Caco-2 (cell line): ENCODE measurements at regions not wholly inside any gene's neighbourhood (a gene's known extent, or its start where the extent isn't known, plus 50 kb on each side); places are given as distances from the start of the nearest gene placed in this dataset.

ENCODE experiments used
- BruUV-seq: library from RNA; stranded (reverse); fragments of 400-500 nt; replicated peaks from 2 replicates; lab custom pipeline; 2021; lab: Mats Ljungman, UMichigan
- CTCF ChIA-PET: fragments of 300-600 bp; sonication (Branson Sonifier 250); formaldehyde crosslinking; loops from one replicate; lab custom pipeline; 2022; ENCODE audit warnings: antibody characterized with exemption; lab: Charles Lee
- POLR2A ChIA-PET: fragments of 300-600 bp; sonication (Branson Sonifier 250); formaldehyde crosslinking; loops from one replicate; lab custom pipeline; 2022; ENCODE audit warnings: antibody characterized with exemption; lab: Charles Lee
- DNase-seq, 2 experiments: peaks; one replicate each; pipeline versions ENCODE4 v3.0.0 to v3.0.0-alpha.2; 2020 to 2022
- H3K27me3 ChIP-seq: replicated peaks from 2 replicates; pipeline ENCODE4 v1.6.0; 2011; ENCODE audit warnings: low read length; ENCODE audit not compliant: control insufficient read depth, insufficient read depth
- H3K36me3 ChIP-seq: 2 replicates; pipeline ENCODE4 v1.5.1; 2011; ENCODE audit warnings: low read length; ENCODE audit not compliant: control insufficient read depth, insufficient read depth
- H3K4me1 ChIP-seq: fragments of 250-450 bp; sonication (Bioruptor Pico); 2 replicates; pipeline ENCODE4 v1.5.1; 2020; ENCODE audit warnings: mild to moderate bottlenecking
- H3K4me3 ChIP-seq: 2 replicates; pipeline ENCODE4 v1.5.1; 2011; ENCODE audit warnings: low read depth, mild to moderate bottlenecking, control low read depth, low read length
- H3K9me3 ChIP-seq: fragments of 250-450 bp; sonication (Bioruptor Pico); 2 replicates; pipeline ENCODE4 v1.5.1; 2020; ENCODE audit warnings: mild to moderate bottlenecking, moderate library complexity
- H3K27ac Mint-ChIP-seq: one replicate; pipeline ENCODE4 v1.8.0; 2022; ENCODE audit warnings: mixed read lengths; ENCODE audit not compliant: unreplicated experiment
- H3K27me3 Mint-ChIP-seq: one replicate; pipeline ENCODE4 v1.8.0; 2022; ENCODE audit warnings: mixed read lengths; ENCODE audit not compliant: insufficient read depth, unreplicated experiment
- H3K36me3 Mint-ChIP-seq: one replicate; pipeline ENCODE4 v1.8.0; 2022; ENCODE audit warnings: mild to moderate bottlenecking, mixed read lengths; ENCODE audit not compliant: insufficient read depth, unreplicated experiment
- H3K4me1 Mint-ChIP-seq: one replicate; pipeline ENCODE4 v1.8.0; 2022; ENCODE audit warnings: low read depth, mixed read lengths; ENCODE audit not compliant: unreplicated experiment
- H3K4me3 Mint-ChIP-seq: one replicate; pipeline ENCODE4 v1.8.0; 2022; ENCODE audit warnings: mild to moderate bottlenecking, moderate library complexity, mixed read lengths; ENCODE audit not compliant: unreplicated experiment
- H3K9me3 Mint-ChIP-seq: one replicate; pipeline ENCODE4 v1.8.0; 2022; ENCODE audit warnings: mixed read lengths; ENCODE audit not compliant: unreplicated experiment
- CTCF ChIP-seq, 2 experiments: fragments of 200-600 bp in 1 of 2; IDR thresholded peaks; 1 replicate in 1 of 2; 2 replicates in 1 of 2; pipeline versions ENCODE4 v1.5.1 to v1.8.0; 2011 to 2022; ENCODE audit warnings: antibody characterized with exemption in 1 of 2, control low read depth in 1 of 2, inconsistent platforms in 1 of 2, low read depth in 1 of 2, low read length in 1 of 2, mild to moderate bottlenecking in 1 of 2, moderate library complexity in 1 of 2; ENCODE audit not compliant: insufficient read depth in 1 of 2, severe bottlenecking in 1 of 2, unreplicated experiment in 1 of 2
- intact Hi-C: fragments of 100-400 bp; cut with micrococcal nuclease; formaldehyde crosslinking; loops from one replicate; pipeline ENCODE4 v1.10.0; 2022; ENCODE audit not compliant: unreplicated experiment

- POLR2A ChIA-PET, result no interaction called here
- H3K27ac Mint-ChIP-seq, result no peak overlapping the region
Observed at GRCh38 chr12:85683051-85683450, 153.2 kb downstream of the RASSF9 start.

GRCh38 chr12:85688837-85689236 is 147.4 kb downstream of the RASSF9 start:
- Mint-ChIP-seq H3K4me3 (no peak overlapping the region), H3K4me1 (peaks cover 16% of the 10 kb centered on the region), H3K36me3 (no peaks in the 10 kb centered on the region), H3K27ac (no peak overlapping the region), H3K9me3 (no peaks in the 10 kb centered on the region), H3K27me3 (no peaks in the 10 kb centered on the region)
- BruUV-seq, result no TSS peak
- no peak for TF ChIP-seq CTCF (IDR thresholded peaks at IDR 0.05; ENCODE audit: insufficient read depth in 1 of 2, low read depth in 1 of 2, low read length in 1 of 2, severe bottlenecking in 1 of 2, unreplicated experiment in 1 of 2)
- intact Hi-C loops, result no loop called here
- CTCF ChIA-PET, result no interaction called here
- POLR2A ChIA-PET, result no interaction called here
- Histone ChIP-seq H3K9me3 (no peaks in the 10 kb centered on the region), H3K4me1 (no peaks in the 10 kb centered on the region), H3K27me3 (no peaks in the 10 kb centered on the region), H3K36me3 (no peaks in the 10 kb centered on the region), H3K4me3 (no peak overlapping the region)
- no peak for DNase-seq

More at GRCh38 chr12:85683051-85683450, 153.2 kb downstream of the RASSF9 start:
- H3K36me3 Mint-ChIP-seq, result no peaks in the 10 kb centered on the region
- BruUV-seq, result no TSS peak
- CTCF ChIA-PET, result no interaction called here
- H3K4me1 ChIP-seq, result no peaks in the 10 kb centered on the region
- no peaks in the 10 kb centered on the region for H3K9me3 ChIP-seq
- TF ChIP-seq CTCF (IDR thresholded peaks at IDR 0.05; ENCODE audit: insufficient read depth in 1 of 2, low read depth in 1 of 2, low read length in 1 of 2, severe bottlenecking in 1 of 2, unreplicated experiment in 1 of 2), result no peak
- no peaks in the 10 kb centered on the region for H3K4me1 Mint-ChIP-seq
- intact Hi-C loops, result no loop called here
- H3K4me3 Mint-ChIP-seq, result no peak overlapping the region
- H3K27me3 ChIP-seq, result no peaks in the 10 kb centered on the region
- DNase-seq, result no peak
- no peaks in the 10 kb centered on the region for H3K27me3 Mint-ChIP-seq
- H3K9me3 Mint-ChIP-seq, result no peaks in the 10 kb centered on the region
- H3K36me3 ChIP-seq, result no peaks in the 10 kb centered on the region
- H3K4me3 ChIP-seq, result no peak overlapping the region

- intact Hi-C loops, result no loop called here
- Mint-ChIP-seq H3K27me3 (no peaks in the 10 kb centered on the region), H3K4me1 (peaks cover 16% of the 10 kb centered on the region), H3K27ac (no peak overlapping the region), H3K9me3 (no peaks in the 10 kb centered on the region), H3K4me3 (no peak overlapping the region), H3K36me3 (no peaks in the 10 kb centered on the region)
- Histone ChIP-seq H3K4me1 (no peaks in the 10 kb centered on the region), H3K36me3 (no peaks in the 10 kb centered on the region), H3K27me3 (no peaks in the 10 kb centered on the region), H3K9me3 (no peaks in the 10 kb centered on the region), H3K4me3 (no peak overlapping the region)
- DNase-seq, result no peak
- no peak for TF ChIP-seq CTCF (IDR thresholded peaks at IDR 0.05; ENCODE audit: insufficient read depth in 1 of 2, low read depth in 1 of 2, low read length in 1 of 2, severe bottlenecking in 1 of 2, unreplicated experiment in 1 of 2)
- ChIA-PET POLR2A (no interaction called here), CTCF (no interaction called here)
- BruUV-seq, result no TSS peak
Observed at GRCh38 chr12:85690146-85690545, 146.1 kb downstream of the RASSF9 start.
